ENCODE measurements at regions not wholly inside any gene's neighbourhood (a gene's known extent, or its start where the extent isn't known, plus 50 kb on each side); places are given as distances from the start of the nearest gene placed in this dataset.
"Not testable (repeated sequence)": the region's sequence is repeated elsewhere in the genome, so short reads cannot be mapped to it uniquely, and the experiment has no call there.

DNA sequence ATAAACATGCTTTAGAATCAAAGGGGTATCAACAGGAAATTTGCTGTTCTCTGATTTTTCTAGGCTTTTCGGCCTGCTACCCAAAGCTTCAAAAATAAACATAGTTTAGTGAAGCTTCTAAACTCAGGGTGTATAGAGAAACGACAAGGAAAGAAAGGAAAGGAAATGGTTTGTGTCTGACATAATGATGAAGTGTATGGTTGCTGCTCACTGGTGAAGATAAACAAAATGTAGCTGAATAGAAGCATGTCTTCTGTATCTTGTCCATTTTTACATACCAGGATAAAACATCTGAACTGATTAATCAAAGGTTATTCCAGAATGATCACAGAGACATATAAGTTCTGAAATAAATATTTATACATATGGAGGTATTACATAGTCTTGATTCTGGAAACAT lies 1324.6 kb upstream of the NRXN1 start:
- Histone ChIP-seq H3K4me3 (ENCODE audit: low read length in 2 of 2) (no peak overlapping the region), H3K4me1 (ENCODE audit: control insufficient read depth in 2 of 2, insufficient read depth in 2 of 2, low read length in 2 of 2) (no peaks in the 10 kb centered on the region), H3K9me3 (ENCODE audit: control insufficient read depth in 2 of 2, insufficient read depth in 1 of 2, low read length in 1 of 2) (peaks cover 0 to 9% of the 10 kb centered on the region in 2 donors), H3K36me3 (ENCODE audit: control insufficient read depth in 2 of 2, insufficient read depth in 2 of 2, low read length in 1 of 2) (no peaks in the 10 kb centered on the region), H3K27me3 (ENCODE audit: control insufficient read depth in 2 of 2, insufficient read depth in 1 of 2, low read length in 1 of 2) (no peaks in the 10 kb centered on the region), H3K27ac (ENCODE audit: low read depth in 1 of 2, low read length in 1 of 2) (no peak overlapping the region)
- WGBS: 14% methylated on average over 2 of the region's 2 CpGs
- no peak for DNase-seq (ENCODE audit: low read depth in 6 of 9, low spot score in 9 of 9)

DNA sequence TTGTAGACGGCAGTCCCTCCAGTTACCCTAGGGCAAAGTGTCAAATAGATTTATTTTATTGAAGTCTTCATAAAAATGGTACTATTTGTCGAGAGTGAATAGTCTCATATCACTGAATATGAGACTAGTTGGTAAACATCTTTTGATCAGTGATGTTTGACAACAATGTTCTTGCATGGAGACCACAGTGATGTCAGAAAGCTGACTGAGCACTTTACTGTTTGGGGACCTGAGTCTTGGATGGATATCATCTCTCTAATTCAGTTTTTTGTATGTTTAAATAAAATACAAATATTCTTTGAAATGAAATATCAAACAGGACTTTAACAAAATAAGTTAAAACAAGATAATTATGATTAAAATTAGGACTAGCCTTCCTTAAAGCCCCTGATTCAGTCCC lies 1315.4 kb upstream of the NRXN1 start:
- DNase-seq (ENCODE audit: low read depth in 6 of 9, low spot score in 9 of 9): no peak
- Histone ChIP-seq H3K4me1 (ENCODE audit: control insufficient read depth in 2 of 2, insufficient read depth in 2 of 2, low read length in 2 of 2) (no peaks in the 10 kb centered on the region), H3K9me3 (ENCODE audit: control insufficient read depth in 2 of 2, insufficient read depth in 1 of 2, low read length in 1 of 2) (no peaks in the 10 kb centered on the region), H3K27ac (ENCODE audit: low read depth in 1 of 2, low read length in 1 of 2) (no peak overlapping the region), H3K4me3 (ENCODE audit: low read length in 2 of 2) (no peak overlapping the region), H3K27me3 (ENCODE audit: control insufficient read depth in 2 of 2, insufficient read depth in 1 of 2, low read length in 1 of 2) (no peaks in the 10 kb centered on the region), H3K36me3 (ENCODE audit: control insufficient read depth in 2 of 2, insufficient read depth in 2 of 2, low read length in 1 of 2) (no peaks in the 10 kb centered on the region)
- WGBS: 93% methylated on average over 2 of the region's 2 CpGs

DNA sequence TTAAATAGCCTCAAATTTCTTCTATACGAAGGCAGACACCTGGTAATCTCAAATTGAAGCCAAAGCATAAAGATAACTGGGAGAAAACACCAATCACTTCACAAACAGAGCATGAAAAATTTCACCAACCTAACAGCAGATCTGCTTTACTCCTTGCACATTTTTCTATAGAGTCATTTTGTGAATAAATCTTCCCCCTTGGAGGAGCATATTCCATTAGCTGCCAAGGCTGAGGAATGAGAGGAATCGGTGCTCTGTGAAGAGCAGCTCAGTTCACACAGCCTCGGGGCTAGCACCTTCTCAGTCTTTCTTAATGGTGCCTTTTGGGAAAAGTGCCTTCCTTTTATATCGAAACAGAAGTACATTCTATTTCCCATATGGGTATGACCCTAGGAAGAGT lies 1313.7 kb upstream of the NRXN1 start:
- no peaks in the 10 kb centered on the region for H3K36me3 ChIP-seq (ENCODE audit: control insufficient read depth in 2 of 2, insufficient read depth in 2 of 2, low read length in 1 of 2)
- DNase-seq (ENCODE audit: low read depth in 6 of 9, low spot score in 9 of 9): no peak
- no peaks in the 10 kb centered on the region for H3K9me3 ChIP-seq (ENCODE audit: control insufficient read depth in 2 of 2, insufficient read depth in 1 of 2, low read length in 1 of 2)
- H3K27ac ChIP-seq (ENCODE audit: low read depth in 1 of 2, low read length in 1 of 2): no peak overlapping the region
- H3K4me3 ChIP-seq (ENCODE audit: low read length in 2 of 2): no peak overlapping the region
- WGBS: 85% methylated on average over 4 of the region's 4 CpGs
- H3K4me1 ChIP-seq (ENCODE audit: control insufficient read depth in 2 of 2, insufficient read depth in 2 of 2, low read length in 2 of 2): no peaks in the 10 kb centered on the region
- no peaks in the 10 kb centered on the region for H3K27me3 ChIP-seq (ENCODE audit: control insufficient read depth in 2 of 2, insufficient read depth in 1 of 2, low read length in 1 of 2)

DNA sequence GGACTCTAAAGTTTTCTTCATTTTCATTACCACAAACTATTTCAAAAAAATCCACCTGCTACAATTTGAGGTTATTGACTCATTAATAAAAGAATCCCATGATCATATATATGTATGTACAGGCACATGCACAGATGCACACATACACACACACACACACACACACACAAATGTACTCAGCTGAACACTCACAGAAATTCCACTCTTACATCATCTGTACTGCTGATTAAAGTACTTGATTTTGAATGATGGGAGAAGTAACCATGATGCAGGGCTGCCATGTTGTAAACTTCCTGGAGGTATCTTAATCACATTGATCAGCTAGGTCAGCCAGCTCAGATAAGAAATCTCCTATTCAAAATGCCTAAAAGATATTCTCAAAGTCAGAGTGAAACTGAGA lies 1313.2 kb upstream of the NRXN1 start:
- no peak for DNase-seq (ENCODE audit: low read depth in 6 of 9, low spot score in 9 of 9)
- Histone ChIP-seq H3K4me3 (ENCODE audit: low read length in 2 of 2) (no peak overlapping the region), H3K27me3 (ENCODE audit: control insufficient read depth in 2 of 2, insufficient read depth in 1 of 2, low read length in 1 of 2) (no peaks in the 10 kb centered on the region), H3K9me3 (ENCODE audit: control insufficient read depth in 2 of 2, insufficient read depth in 1 of 2, low read length in 1 of 2) (no peaks in the 10 kb centered on the region), H3K36me3 (ENCODE audit: control insufficient read depth in 2 of 2, insufficient read depth in 2 of 2, low read length in 1 of 2) (no peaks in the 10 kb centered on the region), H3K4me1 (ENCODE audit: control insufficient read depth in 2 of 2, insufficient read depth in 2 of 2, low read length in 2 of 2) (no peaks in the 10 kb centered on the region), H3K27ac (ENCODE audit: low read depth in 1 of 2, low read length in 1 of 2) (no peak overlapping the region)

DNA sequence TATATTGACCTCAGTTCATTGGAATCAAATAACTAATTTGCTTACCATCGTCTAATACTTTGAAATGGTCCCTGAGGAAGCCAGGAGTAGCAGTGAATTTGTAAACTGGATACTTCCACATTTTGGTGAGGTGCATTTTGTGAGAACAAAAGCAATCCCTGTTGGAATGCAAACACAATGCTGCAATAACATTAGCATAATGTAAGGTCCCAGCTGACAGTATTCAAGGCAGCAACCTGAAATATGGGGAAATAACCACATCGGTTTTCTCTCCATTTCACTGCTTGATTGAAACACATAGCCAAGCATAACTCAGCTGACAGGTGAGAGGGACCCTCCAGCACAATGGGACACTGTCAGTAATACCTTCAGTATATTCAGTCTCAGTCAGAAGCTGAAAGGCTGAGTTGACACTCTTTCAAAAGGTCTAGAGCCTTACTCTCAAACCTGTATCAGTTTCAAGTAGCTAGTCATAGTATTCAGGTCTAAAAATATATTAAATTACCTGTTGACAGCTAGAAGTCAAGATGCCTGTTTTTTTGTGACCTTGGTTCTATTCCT lies 1311.9 kb upstream of the NRXN1 start:
- Histone ChIP-seq H3K4me3 (ENCODE audit: low read length in 2 of 2) (no peak overlapping the region), H3K9me3 (ENCODE audit: control insufficient read depth in 2 of 2, insufficient read depth in 1 of 2, low read length in 1 of 2) (no peaks in the 10 kb centered on the region), H3K4me1 (ENCODE audit: control insufficient read depth in 2 of 2, insufficient read depth in 2 of 2, low read length in 2 of 2) (no peaks in the 10 kb centered on the region), H3K27me3 (ENCODE audit: control insufficient read depth in 2 of 2, insufficient read depth in 1 of 2, low read length in 1 of 2) (no peaks in the 10 kb centered on the region), H3K36me3 (ENCODE audit: control insufficient read depth in 2 of 2, insufficient read depth in 2 of 2, low read length in 1 of 2) (no peaks in the 10 kb centered on the region), H3K27ac (ENCODE audit: low read depth in 1 of 2, low read length in 1 of 2) (no peak overlapping the region)
- 85% methylated on average over 2 of the region's 2 CpGs for WGBS
- DNase-seq (ENCODE audit: low read depth in 6 of 9, low spot score in 9 of 9): no peak

DNA sequence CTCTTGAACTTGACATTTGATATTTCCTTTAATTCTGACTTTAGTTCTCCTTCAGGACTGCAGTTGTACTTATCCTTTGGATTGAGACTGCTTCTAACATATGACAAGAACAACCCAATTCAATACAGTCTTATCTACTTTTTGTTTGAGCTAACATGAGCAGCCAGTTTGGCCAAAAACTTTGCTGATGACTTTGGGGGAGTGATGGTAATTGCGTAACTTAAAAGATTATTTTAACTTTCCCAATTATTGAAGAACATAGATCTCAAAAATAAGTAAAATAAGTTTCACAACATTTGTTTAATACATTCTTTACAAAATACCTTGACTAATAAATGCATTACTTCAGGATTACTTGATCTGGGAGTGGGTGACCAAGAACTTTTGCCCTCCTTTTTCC lies 1311.1 kb upstream of the NRXN1 start:
- no peak overlapping the region for H3K4me3 ChIP-seq (ENCODE audit: low read length in 2 of 2)
- H3K27me3 ChIP-seq (ENCODE audit: control insufficient read depth in 2 of 2, insufficient read depth in 1 of 2, low read length in 1 of 2): no peaks in the 10 kb centered on the region
- H3K4me1 ChIP-seq (ENCODE audit: control insufficient read depth in 2 of 2, insufficient read depth in 2 of 2, low read length in 2 of 2): no peaks in the 10 kb centered on the region
- no peaks in the 10 kb centered on the region for H3K36me3 ChIP-seq (ENCODE audit: control insufficient read depth in 2 of 2, insufficient read depth in 2 of 2, low read length in 1 of 2)
- DNase-seq (ENCODE audit: low read depth in 6 of 9, low spot score in 9 of 9): no peak
- WGBS: 94% methylated on average over 1 of the region's 1 CpG
- H3K27ac ChIP-seq (ENCODE audit: low read depth in 1 of 2, low read length in 1 of 2): no peak overlapping the region
- H3K9me3 ChIP-seq (ENCODE audit: control insufficient read depth in 2 of 2, insufficient read depth in 1 of 2, low read length in 1 of 2): no peaks in the 10 kb centered on the region

DNA sequence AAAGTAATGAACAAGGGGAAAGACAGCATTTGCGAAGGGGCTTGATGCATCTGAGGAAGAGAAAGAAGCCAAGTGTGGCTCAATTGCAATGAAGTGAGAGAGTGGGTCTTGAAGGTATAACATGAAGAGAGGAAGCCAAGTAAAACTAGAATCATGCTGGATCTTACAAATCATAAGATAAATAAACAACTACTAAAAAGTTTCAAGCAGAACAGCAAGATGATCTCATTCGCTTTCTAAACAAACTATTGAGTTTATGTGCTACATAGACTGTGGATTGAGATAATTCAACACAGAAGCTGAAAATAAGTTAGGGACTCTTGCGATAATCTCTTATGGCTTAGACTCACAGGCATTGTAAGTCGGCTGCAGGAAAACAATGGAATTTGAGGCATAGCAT lies 1310.5 kb upstream of the NRXN1 start:
- H3K27ac ChIP-seq (ENCODE audit: low read depth in 1 of 2, low read length in 1 of 2): no peak overlapping the region
- H3K36me3 ChIP-seq (ENCODE audit: control insufficient read depth in 2 of 2, insufficient read depth in 2 of 2, low read length in 1 of 2): no peaks in the 10 kb centered on the region
- no peaks in the 10 kb centered on the region for H3K9me3 ChIP-seq (ENCODE audit: control insufficient read depth in 2 of 2, insufficient read depth in 1 of 2, low read length in 1 of 2)
- H3K4me3 ChIP-seq (ENCODE audit: low read length in 2 of 2): no peak overlapping the region
- no peaks in the 10 kb centered on the region for H3K27me3 ChIP-seq (ENCODE audit: control insufficient read depth in 2 of 2, insufficient read depth in 1 of 2, low read length in 1 of 2)
- no peak for DNase-seq (ENCODE audit: low read depth in 6 of 9, low spot score in 9 of 9)
- H3K4me1 ChIP-seq (ENCODE audit: control insufficient read depth in 2 of 2, insufficient read depth in 2 of 2, low read length in 2 of 2): no peaks in the 10 kb centered on the region
- 97% methylated on average over 4 of the region's 4 CpGs for WGBS

DNA sequence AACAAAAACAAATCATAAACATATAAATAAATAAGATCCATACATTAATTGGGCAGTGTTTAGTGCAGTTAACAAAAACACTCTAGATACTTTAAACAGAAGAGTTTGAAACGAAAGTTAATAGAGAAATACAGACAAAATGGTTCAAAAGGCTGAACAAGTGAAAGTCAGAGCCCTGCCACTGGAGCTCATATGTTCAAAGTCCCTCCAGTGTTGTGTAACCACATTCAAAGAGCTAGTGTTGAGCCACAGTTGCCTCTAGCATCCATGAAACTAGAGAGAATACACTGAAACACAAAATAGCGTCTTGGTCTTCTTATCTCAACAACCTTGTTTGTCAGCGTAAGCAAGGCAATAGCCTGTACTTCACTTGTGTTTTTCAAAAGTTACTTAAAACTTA lies 1309.8 kb upstream of the NRXN1 start:
- Histone ChIP-seq H3K4me1 (ENCODE audit: control insufficient read depth in 2 of 2, insufficient read depth in 2 of 2, low read length in 2 of 2) (no peaks in the 10 kb centered on the region), H3K36me3 (ENCODE audit: control insufficient read depth in 2 of 2, insufficient read depth in 2 of 2, low read length in 1 of 2) (no peaks in the 10 kb centered on the region), H3K27ac (ENCODE audit: low read depth in 1 of 2, low read length in 1 of 2) (no peak overlapping the region), H3K4me3 (ENCODE audit: low read length in 2 of 2) (no peak overlapping the region), H3K27me3 (ENCODE audit: control insufficient read depth in 2 of 2, insufficient read depth in 1 of 2, low read length in 1 of 2) (no peaks in the 10 kb centered on the region), H3K9me3 (ENCODE audit: control insufficient read depth in 2 of 2, insufficient read depth in 1 of 2, low read length in 1 of 2) (no peaks in the 10 kb centered on the region)
- 85% methylated on average over 3 of the region's 3 CpGs for WGBS
- DNase-seq (ENCODE audit: low read depth in 6 of 9, low spot score in 9 of 9): no peak

DNA sequence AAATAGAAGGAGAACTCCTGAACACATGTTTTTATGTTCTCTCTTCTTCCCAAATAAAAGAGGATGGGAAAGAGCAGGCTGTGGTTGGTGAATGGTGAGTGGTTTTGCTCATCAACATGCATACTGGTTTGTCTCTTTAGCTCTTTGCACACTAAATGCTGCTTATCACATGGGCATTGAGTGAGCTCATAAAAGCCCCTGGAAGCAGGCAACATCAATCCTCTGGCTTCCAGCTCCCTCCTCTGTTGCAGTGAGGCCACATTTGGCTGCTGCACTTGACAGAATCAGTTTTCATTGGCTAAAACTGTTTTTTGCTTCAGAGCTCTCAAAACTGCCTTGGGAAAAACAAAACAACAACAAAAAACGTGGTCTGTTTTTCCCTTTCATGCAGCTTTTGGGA lies 1308.2 kb upstream of the NRXN1 start:
- H3K36me3 ChIP-seq (ENCODE audit: control insufficient read depth in 2 of 2, insufficient read depth in 2 of 2, low read length in 1 of 2): no peaks in the 10 kb centered on the region
- H3K27ac ChIP-seq (ENCODE audit: low read depth in 1 of 2, low read length in 1 of 2): no peak overlapping the region
- no peaks in the 10 kb centered on the region for H3K4me1 ChIP-seq (ENCODE audit: control insufficient read depth in 2 of 2, insufficient read depth in 2 of 2, low read length in 2 of 2)
- 59% methylated on average over 1 of the region's 1 CpG for WGBS
- H3K4me3 ChIP-seq (ENCODE audit: low read length in 2 of 2): no peak overlapping the region
- no peaks in the 10 kb centered on the region for H3K9me3 ChIP-seq (ENCODE audit: control insufficient read depth in 2 of 2, insufficient read depth in 1 of 2, low read length in 1 of 2)
- no peak for DNase-seq (ENCODE audit: low read depth in 6 of 9, low spot score in 9 of 9)
- no peaks in the 10 kb centered on the region for H3K27me3 ChIP-seq (ENCODE audit: control insufficient read depth in 2 of 2, insufficient read depth in 1 of 2, low read length in 1 of 2)

DNA sequence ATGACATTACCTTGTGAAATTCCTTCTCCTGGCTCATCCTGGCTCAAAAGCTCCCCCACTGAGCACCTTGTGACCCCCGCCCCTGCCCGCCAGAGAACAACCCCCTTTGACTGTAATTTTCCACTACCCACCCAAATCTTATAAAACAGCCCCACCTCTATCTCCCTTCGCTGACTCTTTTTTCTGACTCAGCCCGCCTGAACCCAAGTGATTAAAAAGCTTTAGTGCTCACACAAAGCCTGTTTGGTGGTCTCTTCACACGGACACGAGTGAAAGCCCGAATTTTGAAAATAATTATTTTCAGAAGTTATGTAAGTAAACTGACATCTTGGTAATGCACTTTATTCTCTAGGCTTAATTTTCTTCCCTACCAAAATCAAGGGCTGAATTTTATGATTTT lies 1305.9 kb upstream of the NRXN1 start:
- not testable (repeated sequence) for H3K9me3 ChIP-seq (ENCODE audit: control insufficient read depth in 2 of 2, insufficient read depth in 1 of 2, low read length in 1 of 2); DNase-seq (ENCODE audit: low read depth in 6 of 9, low spot score in 9 of 9); H3K27me3 ChIP-seq (ENCODE audit: control insufficient read depth in 2 of 2, insufficient read depth in 1 of 2, low read length in 1 of 2); H3K4me1 ChIP-seq (ENCODE audit: control insufficient read depth in 2 of 2, insufficient read depth in 2 of 2, low read length in 2 of 2); H3K36me3 ChIP-seq (ENCODE audit: control insufficient read depth in 2 of 2, insufficient read depth in 2 of 2, low read length in 1 of 2); H3K27ac ChIP-seq (ENCODE audit: low read depth in 1 of 2, low read length in 1 of 2); H3K4me3 ChIP-seq (ENCODE audit: low read length in 2 of 2)
- 95% methylated on average over 7 of the region's 7 CpGs for WGBS
